ENCODE measurements at regions not wholly inside any gene's neighbourhood (a gene's known extent, or its start where the extent isn't known, plus 50 kb on each side); places are given as distances from the start of the nearest gene placed in this dataset.
"Not testable (repeated sequence)": the region's sequence is repeated elsewhere in the genome, so short reads cannot be mapped to it uniquely, and the experiment has no call there.

GRCh38 chr16:31581065-31581464 is 53.4 kb downstream of the AHSP start:
- H3K4me3 ChIP-seq (ENCODE audit: low read depth, low read length); CTCF ChIA-PET; H3K27me3 ChIP-seq (ENCODE audit: control insufficient read depth, insufficient read depth, low read length); DNase-seq (ENCODE audit: low read depth); H3K36me3 ChIP-seq (ENCODE audit: control insufficient read depth, insufficient read depth, low read length); POLR2A ChIA-PET: not testable (repeated sequence)

- DNase-seq (ENCODE audit: low read depth); H3K27me3 ChIP-seq (ENCODE audit: control insufficient read depth, insufficient read depth, low read length); H3K36me3 ChIP-seq (ENCODE audit: control insufficient read depth, insufficient read depth, low read length); POLR2A ChIA-PET; H3K4me3 ChIP-seq (ENCODE audit: low read depth, low read length); CTCF ChIA-PET: not testable (repeated sequence)
Measured at GRCh38 chr16:31601737-31602384, 74.2 kb downstream of the AHSP start.

GRCh38 chr16:31618130-31618529 is 90.4 kb downstream of the AHSP start:
- H3K4me3 ChIP-seq (ENCODE audit: low read depth, low read length): no peak overlapping the region
- ChIA-PET CTCF (no interaction called here), POLR2A (no interaction called here)
- no peak for DNase-seq (ENCODE audit: low read depth)
- no peak for TF ChIP-seq CTCF (IDR thresholded peaks at IDR 0.05; ENCODE audit: insufficient read depth, low read depth, low read length)
- H3K36me3 ChIP-seq (ENCODE audit: control insufficient read depth, insufficient read depth, low read length): no peaks in the 10 kb centered on the region
- no peaks in the 10 kb centered on the region for H3K27me3 ChIP-seq (ENCODE audit: control insufficient read depth, insufficient read depth, low read length)

- no peak for TF ChIP-seq CTCF (IDR thresholded peaks at IDR 0.05; ENCODE audit: insufficient read depth, low read depth, low read length)
- no peaks in the 10 kb centered on the region for H3K36me3 ChIP-seq (ENCODE audit: control insufficient read depth, insufficient read depth, low read length)
- ChIA-PET POLR2A (no interaction called here), CTCF (no interaction called here)
- no peak overlapping the region for H3K4me3 ChIP-seq (ENCODE audit: low read depth, low read length)
- H3K27me3 ChIP-seq (ENCODE audit: control insufficient read depth, insufficient read depth, low read length): no peaks in the 10 kb centered on the region
- no peak for DNase-seq (ENCODE audit: low read depth)
Measured at GRCh38 chr16:31636433-31636832, 108.7 kb downstream of the AHSP start.

GRCh38 chr16:31641279-31641678 is 113.6 kb downstream of the AHSP start:
- CTCF ChIA-PET: no interaction called here
- Histone ChIP-seq H3K4me3 (ENCODE audit: low read depth, low read length) (no peak overlapping the region), H3K36me3 (ENCODE audit: control insufficient read depth, insufficient read depth, low read length) (no peaks in the 10 kb centered on the region), H3K27me3 (ENCODE audit: control insufficient read depth, insufficient read depth, low read length) (no peaks in the 10 kb centered on the region)
- DNase-seq (ENCODE audit: low read depth): no peak
- POLR2A ChIA-PET: no interaction called here
- TF ChIP-seq CTCF (IDR thresholded peaks at IDR 0.05; ENCODE audit: insufficient read depth, low read depth, low read length): no peak

- CTCF ChIA-PET, POLR2A ChIA-PET: not testable (repeated sequence)
Measured at GRCh38 chr16:31655674-31656073, 128.0 kb downstream of the AHSP start.

GRCh38 chr16:31664683-31665482 is 137.2 kb downstream of the AHSP start:
- POLR2A ChIA-PET: no interaction called here
- no peaks in the 10 kb centered on the region for H3K27me3 ChIP-seq (ENCODE audit: control insufficient read depth, insufficient read depth, low read length)
- H3K36me3 ChIP-seq (ENCODE audit: control insufficient read depth, insufficient read depth, low read length): no peaks in the 10 kb centered on the region
- no peak for DNase-seq (ENCODE audit: low read depth)
- no peak for TF ChIP-seq CTCF (IDR thresholded peaks at IDR 0.05; ENCODE audit: insufficient read depth, low read depth, low read length)
- no peak overlapping the region for H3K4me3 ChIP-seq (ENCODE audit: low read depth, low read length)
- CTCF ChIA-PET: no interaction called here

More at GRCh38 chr16:31655674-31656073, 128.0 kb downstream of the AHSP start:
- not testable (repeated sequence) for H3K27me3 ChIP-seq (ENCODE audit: control insufficient read depth, insufficient read depth, low read length); DNase-seq (ENCODE audit: low read depth); H3K4me3 ChIP-seq (ENCODE audit: low read depth, low read length); H3K36me3 ChIP-seq (ENCODE audit: control insufficient read depth, insufficient read depth, low read length)
